ENCODE measurements at regions not wholly inside any gene's neighbourhood (a gene's known extent, or its start where the extent isn't known, plus 50 kb on each side); places are given as distances from the start of the nearest gene placed in this dataset.

- Histone ChIP-seq H4K20me1 (ENCODE audit: control insufficient read depth, extremely low read depth, insufficient read depth, low read length) (no peaks in the 10 kb centered on the region), H2AFZ (ENCODE audit: low read length) (no peak overlapping the region), H3K9ac (ENCODE audit: insufficient read depth, low read length) (no peak overlapping the region), H3K27me3 (ENCODE audit: control insufficient read depth, insufficient read depth, low read length) (peaks cover 5% of the 10 kb centered on the region), H3K4me3 (replicated peaks in 1 of 4; ENCODE audit: control extremely low read depth in 1 of 4, insufficient read depth in 1 of 4, low read depth in 3 of 4, low read length in 4 of 4) (no peak overlapping the region), H3K27ac (ENCODE audit: insufficient read depth, low read length) (no peak overlapping the region), H3K36me3 (ENCODE audit: control insufficient read depth, insufficient read depth, low read length) (no peaks in the 10 kb centered on the region), H3K9me3 (ENCODE audit: control insufficient read depth, insufficient read depth, low read depth, low read length) (no peaks in the 10 kb centered on the region), H3K4me2 (ENCODE audit: extremely low read depth, insufficient read depth, low read length) (no peak overlapping the region), H3K4me1 (ENCODE audit: control insufficient read depth, extremely low read depth, insufficient read depth, low read length) (no peaks in the 10 kb centered on the region), H3K79me2 (ENCODE audit: control insufficient read depth, insufficient read depth, low read length) (no peaks in the 10 kb centered on the region)
- no peak for DNase-seq (ENCODE audit: low read depth in 2 of 2)
- TF ChIP-seq CTCF (conservative IDR thresholded peaks at IDR 0.05 in 1 of 2, IDR thresholded peaks at IDR 0.05 in 1 of 2; ENCODE audit: low read depth in 1 of 2, low read length in 2 of 2), result no peak
These were observed 85.0 kb downstream of the INHBB start for GRCh38 chr2:120430957-120431356.

- Histone ChIP-seq H4K20me1 (ENCODE audit: control insufficient read depth, extremely low read depth, insufficient read depth, low read length) (no peaks in the 10 kb centered on the region), H3K9ac (ENCODE audit: insufficient read depth, low read length) (no peak overlapping the region), H3K79me2 (ENCODE audit: control insufficient read depth, insufficient read depth, low read length) (no peaks in the 10 kb centered on the region), H3K4me2 (ENCODE audit: extremely low read depth, insufficient read depth, low read length) (no peak overlapping the region), H3K9me3 (ENCODE audit: control insufficient read depth, insufficient read depth, low read depth, low read length) (no peaks in the 10 kb centered on the region), H3K4me3 (replicated peaks in 1 of 4; ENCODE audit: control extremely low read depth in 1 of 4, insufficient read depth in 1 of 4, low read depth in 3 of 4, low read length in 4 of 4) (no peak overlapping the region), H2AFZ (ENCODE audit: low read length) (no peak overlapping the region), H3K27me3 (ENCODE audit: control insufficient read depth, insufficient read depth, low read length) (peaks cover 5% of the 10 kb centered on the region), H3K4me1 (ENCODE audit: control insufficient read depth, extremely low read depth, insufficient read depth, low read length) (no peaks in the 10 kb centered on the region), H3K36me3 (ENCODE audit: control insufficient read depth, insufficient read depth, low read length) (no peaks in the 10 kb centered on the region), H3K27ac (ENCODE audit: insufficient read depth, low read length) (no peak overlapping the region)
- DNase-seq (ENCODE audit: low read depth in 2 of 2), result no peak
- no peak for TF ChIP-seq EZH2 (IDR thresholded peaks at IDR 0.05; ENCODE audit: low read length, missing control alignments)
These were observed 85.7 kb downstream of the INHBB start for GRCh38 chr2:120431386-120432292.

GRCh38 chr2:120432293-120432975 lies 86.5 kb downstream of the INHBB start:
- H2AFZ ChIP-seq (ENCODE audit: low read length), result no peak overlapping the region
- no peak overlapping the region for H3K4me2 ChIP-seq (ENCODE audit: extremely low read depth, insufficient read depth, low read length)
- H3K27me3 ChIP-seq (ENCODE audit: control insufficient read depth, insufficient read depth, low read length), result peaks cover 5% of the 10 kb centered on the region
- no peak overlapping the region for H3K9ac ChIP-seq (ENCODE audit: insufficient read depth, low read length)
- H3K27ac ChIP-seq (ENCODE audit: insufficient read depth, low read length), result no peak overlapping the region
- no peaks in the 10 kb centered on the region for H3K4me1 ChIP-seq (ENCODE audit: control insufficient read depth, extremely low read depth, insufficient read depth, low read length)
- no peak overlapping the region for H3K4me3 ChIP-seq (replicated peaks in 1 of 4; ENCODE audit: control extremely low read depth in 1 of 4, insufficient read depth in 1 of 4, low read depth in 3 of 4, low read length in 4 of 4)
- no peak for DNase-seq (ENCODE audit: low read depth in 2 of 2)
- no peaks in the 10 kb centered on the region for H3K79me2 ChIP-seq (ENCODE audit: control insufficient read depth, insufficient read depth, low read length)
- no peaks in the 10 kb centered on the region for H3K36me3 ChIP-seq (ENCODE audit: control insufficient read depth, insufficient read depth, low read length)
- no peaks in the 10 kb centered on the region for H3K9me3 ChIP-seq (ENCODE audit: control insufficient read depth, insufficient read depth, low read depth, low read length)
- TF ChIP-seq CTCF (conservative IDR thresholded peaks at IDR 0.05 in 1 of 2, IDR thresholded peaks at IDR 0.05 in 1 of 2; ENCODE audit: low read depth in 1 of 2, low read length in 2 of 2) (no peak), EZH2 (IDR thresholded peaks at IDR 0.05; ENCODE audit: low read length, missing control alignments) (no peak)
- H4K20me1 ChIP-seq (ENCODE audit: control insufficient read depth, extremely low read depth, insufficient read depth, low read length), result no peaks in the 10 kb centered on the region
